ENCODE measurements at regions not wholly inside any gene's neighbourhood (a gene's known extent, or its start where the extent isn't known, plus 50 kb on each side); places are given as distances from the start of the nearest gene placed in this dataset.

DNA sequence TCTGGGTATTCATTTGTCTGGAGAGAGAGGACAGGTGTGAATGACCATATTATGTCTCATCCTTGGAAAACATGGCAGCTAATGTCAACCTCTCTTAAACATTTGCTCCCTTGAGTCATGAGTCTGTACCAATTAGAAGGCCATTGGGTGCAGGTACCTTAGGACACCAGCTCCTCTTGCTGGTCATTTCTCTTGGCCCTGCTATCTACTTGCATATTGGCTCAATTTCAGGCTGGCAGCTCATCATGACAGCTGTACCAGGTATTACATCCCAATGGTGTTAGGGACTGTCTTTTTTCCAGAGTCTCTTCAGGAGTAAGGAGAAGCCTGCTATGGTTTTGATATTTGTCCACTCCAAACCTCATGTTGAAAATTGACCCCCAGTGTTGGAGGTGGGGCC, 92.2 kb upstream of the ANKRD28 start:
- Histone ChIP-seq H3K27ac (ENCODE audit: insufficient read length, low read depth, low read length) (no peak overlapping the region), H2AFZ (ENCODE audit: low read length) (no peak overlapping the region), H3T11ph (ENCODE audit: low read length) (no peak overlapping the region), H4K20me1 (ENCODE audit: control insufficient read depth, insufficient read depth, insufficient read length) (no peaks in the 10 kb centered on the region), H3K14ac (ENCODE audit: insufficient read depth, low read length) (no peak overlapping the region), H3K9ac (ENCODE audit: extremely low read depth, insufficient read length, low read length) (no peak overlapping the region), H3K79me1 (ENCODE audit: insufficient read depth, low read depth, low read length, poor library complexity, severe bottlenecking) (no peaks in the 10 kb centered on the region), H3K18ac (ENCODE audit: insufficient read length, low read depth, low read length) (no peak overlapping the region), H3K4ac (ENCODE audit: low read depth, low read length) (no peak overlapping the region), H2AK5ac (ENCODE audit: insufficient read length, low read length) (no peak overlapping the region), H3K56ac (ENCODE audit: insufficient read length, low read depth, low read length) (no peak overlapping the region), H4K91ac (ENCODE audit: insufficient read length, low read depth, low read length) (no peak overlapping the region), H2BK120ac (ENCODE audit: low read depth, low read length, poor library complexity, severe bottlenecking) (no peak overlapping the region), H3K27me3 (ENCODE audit: insufficient read depth, low read length) (no peaks in the 10 kb centered on the region), H3K79me2 (ENCODE audit: insufficient read depth, low read length) (no peaks in the 10 kb centered on the region), H3K9me3 (ENCODE audit: control insufficient read depth, low read depth, low read length) (no peaks in the 10 kb centered on the region), H4K8ac (replicated peaks; ENCODE audit: insufficient read length, low read depth, low read length) (no peak overlapping the region), H3K4me1 (ENCODE audit: insufficient read depth, low read length) (peaks cover 4% of the 10 kb centered on the region; the same call in 1 of the 2 replicates), H3K23ac (ENCODE audit: insufficient read length, low read depth, low read length) (no peak overlapping the region), H3K4me2 (ENCODE audit: insufficient read depth, insufficient read length, low read length) (no peak overlapping the region), H2BK20ac (ENCODE audit: low read depth, low read length, poor library complexity, severe bottlenecking) (no peak overlapping the region), H2BK5ac (ENCODE audit: insufficient read length, low read length) (no peak overlapping the region), H4K5ac (ENCODE audit: insufficient read length, low read depth, low read length) (no peak overlapping the region), H2BK12ac (ENCODE audit: insufficient read length, low read depth, low read length) (no peak overlapping the region), H3K23me2 (ENCODE audit: insufficient read length, low read depth, low read length, poor library complexity, severe bottlenecking) (no peaks in the 10 kb centered on the region), H2BK15ac (ENCODE audit: low read depth, low read length) (no peak overlapping the region)
- Mint-ChIP-seq H3K27ac (peak overlapping the region in 1 of 3 experiments; percentile 48; a peak in 1 of 7 replicates), H3K36me3 (ENCODE audit: insufficient read depth in 1 of 3, low read depth in 3 of 3) (no peaks in the 10 kb centered on the region; a peak in 1 of 7 replicates), H3K27me3 (ENCODE audit: low read depth) (no peaks in the 10 kb centered on the region), H3K4me1 (peaks cover 6 to 10% of the 10 kb centered on the region in 2 experiments), H3K4me3 (no peak overlapping the region), H3K9me3 (peaks cover 4 to 7% of the 10 kb centered on the region in 2 experiments; a peak in 3 of 5 replicates)
- TF ChIP-seq CTCF (conservative IDR thresholded peaks at IDR 0.05), result no peak
- DNase-seq, result no peak
